Renal cortex interstitium (tissue), 11 donors: ENCODE measurements at regions not wholly inside any gene's neighbourhood (a gene's known extent, or its start where the extent isn't known, plus 50 kb on each side); places are given as distances from the start of the nearest gene placed in this dataset.
"Not testable (repeated sequence)": the region's sequence is repeated elsewhere in the genome, so short reads cannot be mapped to it uniquely, and the experiment has no call there.

Experiments used
- DNase-seq, 11 donors: peaks; one replicate each; pipeline ENCODE4 v3.0.0-alpha.2; 2013; ENCODE audit warnings: low read depth in 9 of 11, low spot score in 4 of 11; ENCODE audit errors: extremely low read depth in 1 of 11

GRCh38 chr1:82059959-82060358, 259.2 kb downstream of the ADGRL2 start:
- DNase-seq, result no peak

GRCh38 chr1:82057011-82057410, 256.3 kb downstream of the ADGRL2 start:
- DNase-seq, result no peak

GRCh38 chr1:82055375-82055774, 254.6 kb downstream of the ADGRL2 start:
- DNase-seq, result not testable (repeated sequence)

- no peak for DNase-seq
Measured at GRCh38 chr1:82052563-82052962, 251.8 kb downstream of the ADGRL2 start.

- DNase-seq, result no peak
Measured at GRCh38 chr1:82048596-82048995, 247.9 kb downstream of the ADGRL2 start.

GRCh38 chr1:82045221-82045620, 244.5 kb downstream of the ADGRL2 start:
- no peak for DNase-seq

- no peak for DNase-seq
Measured at GRCh38 chr1:82044536-82044935, 243.8 kb downstream of the ADGRL2 start.

GRCh38 chr1:82044111-82044510, 243.4 kb downstream of the ADGRL2 start:
- DNase-seq, result no peak

GRCh38 chr1:82042306-82043060, 241.7 kb downstream of the ADGRL2 start:
- DNase-seq, result no peak
